NT2/D1 (cell line): ENCODE measurements at regions not wholly inside any gene's neighbourhood (a gene's known extent, or its start where the extent isn't known, plus 50 kb on each side); places are given as distances from the start of the nearest gene placed in this dataset.

Experiments
- DNase-seq: peaks from one replicate; pipeline ENCODE4 v3.0.0-alpha.2; 2011; ENCODE audit warnings: low read depth, low spot score
- H3K27me3 ChIP-seq: 2 replicates; pipeline ENCODE4 v1.6.0; 2011; ENCODE audit warnings: mild to moderate bottlenecking; ENCODE audit not compliant: insufficient read length, insufficient read depth
- H3K36me3 ChIP-seq: 2 replicates; pipeline ENCODE4 v1.6.1; 2011; ENCODE audit warnings: mild to moderate bottlenecking, low read length, mixed read lengths; ENCODE audit not compliant: insufficient read depth, insufficient read length
- H3K4me1 ChIP-seq: 2 replicates; pipeline ENCODE4 v1.5.1; 2011; ENCODE audit not compliant: insufficient read depth, insufficient read length
- H3K4me3 ChIP-seq: 2 replicates; pipeline ENCODE4 v1.5.1; 2011; ENCODE audit warnings: low read depth; ENCODE audit not compliant: insufficient read length
- H3K9ac ChIP-seq: 2 replicates; pipeline ENCODE4 v1.6.0; 2011; ENCODE audit warnings: low read depth; ENCODE audit not compliant: insufficient read length
- H3K9me3 ChIP-seq: 2 replicates; pipeline ENCODE4 v1.5.1; 2011; ENCODE audit warnings: mild to moderate bottlenecking, low read length; ENCODE audit not compliant: insufficient read depth
- SUZ12 ChIP-seq: IDR thresholded peaks from 2 replicates; pipeline ENCODE4 v1.6.1; 2011; ENCODE audit not compliant: insufficient read length, insufficient read depth; ENCODE audit errors: extremely low read depth
- YY1 ChIP-seq: IDR thresholded peaks from 2 replicates; pipeline ENCODE4 v1.6.1; 2011; ENCODE audit not compliant: insufficient read length, insufficient read depth
- ZNF274 ChIP-seq: IDR thresholded peaks from 2 replicates; pipeline ENCODE4 v1.6.1; 2011; ENCODE audit warnings: mild to moderate bottlenecking, low read depth, low read length

- no peak for DNase-seq
- H3K9ac ChIP-seq = no peak overlapping the region
- H3K4me1 ChIP-seq = no peaks in the 10 kb centered on the region
- no peaks in the 10 kb centered on the region for H3K36me3 ChIP-seq
- H3K27me3 ChIP-seq = no peaks in the 10 kb centered on the region
- no peak for TF ChIP-seq ZNF274
- no peak for TF ChIP-seq YY1
- no peak for TF ChIP-seq SUZ12
- no peaks in the 10 kb centered on the region for H3K9me3 ChIP-seq
- no peak overlapping the region for H3K4me3 ChIP-seq
Observed at GRCh38 chr1:194959795-194960194, 1648.4 kb downstream of the KCNT2 start.

- H3K4me1 ChIP-seq = no peaks in the 10 kb centered on the region
- H3K27me3 ChIP-seq = no peaks in the 10 kb centered on the region
- H3K4me3 ChIP-seq = no peak overlapping the region
- H3K9ac ChIP-seq = no peak overlapping the region
- TF ChIP-seq YY1 = no peak
- TF ChIP-seq SUZ12 = no peak
- no peak for TF ChIP-seq ZNF274
- H3K9me3 ChIP-seq = no peaks in the 10 kb centered on the region
- DNase-seq = no peak
- H3K36me3 ChIP-seq = no peaks in the 10 kb centered on the region
Observed at GRCh38 chr1:194952171-194952570, 1656.1 kb downstream of the KCNT2 start.

DNA sequence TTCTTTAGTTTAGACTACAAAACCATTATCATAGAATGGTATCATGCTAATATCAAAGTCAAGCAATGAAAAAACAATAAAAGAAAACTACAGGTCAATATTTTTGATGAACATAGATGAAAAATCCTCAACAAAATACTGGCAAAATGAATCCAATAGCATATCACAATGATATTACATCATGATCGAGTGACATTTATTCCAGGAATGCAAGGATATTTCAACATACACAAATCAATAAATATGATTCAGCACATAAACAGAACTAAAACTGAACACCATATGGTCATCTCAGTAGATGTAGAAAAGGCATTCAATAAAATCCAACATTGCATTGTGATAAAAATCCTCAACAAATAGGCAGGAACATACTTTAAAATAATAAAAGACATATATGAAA, 1657.7 kb downstream of the KCNT2 start:
- H3K27me3 ChIP-seq = no peaks in the 10 kb centered on the region
- DNase-seq = no peak
- no peak overlapping the region for H3K4me3 ChIP-seq
- no peaks in the 10 kb centered on the region for H3K36me3 ChIP-seq
- H3K9me3 ChIP-seq = no peaks in the 10 kb centered on the region
- H3K9ac ChIP-seq = no peak overlapping the region
- no peaks in the 10 kb centered on the region for H3K4me1 ChIP-seq
- no peak for TF ChIP-seq YY1
- TF ChIP-seq ZNF274 = no peak
- TF ChIP-seq SUZ12 = no peak

- H3K27me3 ChIP-seq = no peaks in the 10 kb centered on the region
- H3K36me3 ChIP-seq = no peaks in the 10 kb centered on the region
- H3K4me1 ChIP-seq = no peaks in the 10 kb centered on the region
- H3K4me3 ChIP-seq = no peak overlapping the region
- TF ChIP-seq YY1 (no peak), SUZ12 (no peak), ZNF274 (no peak)
- 0 out of 2 replicates have a peak, but pooled peaks cover 11% of the 10 kb centered on the region for H3K9me3 ChIP-seq
- no peak for DNase-seq
- H3K9ac ChIP-seq = no peak overlapping the region
Observed at GRCh38 chr1:194940336-194941030, 1667.8 kb downstream of the KCNT2 start.

DNA sequence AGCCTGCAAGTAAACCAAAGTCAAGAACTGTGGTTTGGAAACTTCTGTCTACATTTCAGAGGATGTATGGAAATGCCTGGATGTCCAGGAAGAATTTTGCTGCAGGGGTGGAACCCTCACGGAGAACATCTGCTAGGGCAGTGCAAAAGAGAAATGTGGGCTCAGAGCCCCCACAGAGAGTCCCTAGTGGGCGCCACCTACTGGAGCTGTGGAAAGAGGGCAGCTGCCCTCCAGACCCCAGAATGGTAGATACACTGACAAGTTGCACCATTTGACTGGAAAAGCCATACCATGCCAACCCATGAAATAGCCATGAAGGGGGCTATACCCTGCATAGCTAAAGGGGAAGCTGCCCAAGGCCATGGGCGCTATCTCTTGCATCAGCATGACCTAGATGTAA, 1672.4 kb downstream of the KCNT2 start:
- no peak overlapping the region for H3K9ac ChIP-seq
- no peaks in the 10 kb centered on the region for H3K27me3 ChIP-seq
- 0 out of 2 replicates have a peak, but pooled peaks cover 20% of the 10 kb centered on the region for H3K9me3 ChIP-seq
- no peak for DNase-seq
- no peak for TF ChIP-seq ZNF274
- no peaks in the 10 kb centered on the region for H3K36me3 ChIP-seq
- no peak overlapping the region for H3K4me3 ChIP-seq
- no peaks in the 10 kb centered on the region for H3K4me1 ChIP-seq

DNA sequence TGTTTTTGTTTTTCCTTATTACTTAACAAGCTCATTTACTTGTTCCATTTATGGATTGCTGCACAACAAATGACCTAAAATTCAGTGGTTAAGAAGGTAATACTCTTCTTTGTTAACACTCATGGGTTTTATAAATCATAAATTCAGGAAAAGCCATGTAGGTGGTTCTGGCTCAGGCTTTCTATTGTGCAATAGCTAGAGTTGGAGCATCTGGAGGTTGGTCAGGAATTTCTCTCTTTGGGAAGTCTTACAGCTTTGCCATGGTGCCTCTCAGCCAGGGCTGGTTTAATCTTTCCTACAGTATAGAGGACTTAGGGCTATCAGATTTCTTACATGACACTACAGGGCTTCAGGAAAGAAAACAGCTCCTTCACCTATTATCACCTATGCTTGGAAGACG, 1677.1 kb downstream of the KCNT2 start:
- TF ChIP-seq YY1 = no peak
- no peak for TF ChIP-seq ZNF274
- TF ChIP-seq SUZ12 = no peak
- no peaks in the 10 kb centered on the region for H3K4me1 ChIP-seq
- H3K36me3 ChIP-seq = no peaks in the 10 kb centered on the region
- 0 out of 2 replicates have a peak, but pooled peaks cover 16% of the 10 kb centered on the region for H3K9me3 ChIP-seq
- H3K9ac ChIP-seq = no peak overlapping the region
- H3K4me3 ChIP-seq = no peak overlapping the region
- no peak for DNase-seq
- no peaks in the 10 kb centered on the region for H3K27me3 ChIP-seq

GRCh38 chr1:194930132-194930531, 1678.1 kb downstream of the KCNT2 start:
- no peak overlapping the region for H3K4me3 ChIP-seq
- no peaks in the 10 kb centered on the region for H3K4me1 ChIP-seq
- H3K36me3 ChIP-seq = no peaks in the 10 kb centered on the region
- H3K27me3 ChIP-seq = no peaks in the 10 kb centered on the region
- DNase-seq = no peak
- H3K9me3 ChIP-seq = 0 out of 2 replicates have a peak, but pooled peaks cover 6% of the 10 kb centered on the region
- no peak overlapping the region for H3K9ac ChIP-seq
- no peak for TF ChIP-seq ZNF274
- no peak for TF ChIP-seq YY1
- TF ChIP-seq SUZ12 = no peak
